Activated CD8-positive, alpha-beta T cell treated with anti-CD3 and anti-CD28 coated beads, Interleukin-2, amount 10 ng/mL, durations not matched to agents 7 days and 5 days (primary cell): ENCODE measurements at regions not wholly inside any gene's neighbourhood (a gene's known extent, or its start where the extent isn't known, plus 50 kb on each side); places are given as distances from the start of the nearest gene placed in this dataset.
"Not testable (repeated sequence)": the region's sequence is repeated elsewhere in the genome, so short reads cannot be mapped to it uniquely, and the experiment has no call there.

Source experiments
- ATAC-seq: fragments of 150-1000 bp; cut with Tn5 transposase; one replicate; pipeline ENCODE4 v1.10.0; 2021; ENCODE audit warnings: moderate library complexity
- CTCF ChIA-PET: fragments of 350-600 bp; sonication (Branson Sonifier 250); formaldehyde crosslinking; loops from one replicate; lab custom pipeline; 2021; ENCODE audit warnings: antibody characterized with exemption; lab: Charles Lee
- POLR2A ChIA-PET: fragments of 350-600 bp; sonication (Branson Sonifier 250); formaldehyde crosslinking; loops from one replicate; lab custom pipeline; 2021; ENCODE audit warnings: antibody characterized with exemption; lab: Charles Lee
- DNase-seq: peaks from one replicate; pipeline ENCODE4 v3.0.0-alpha.2; 2020
- H3K27ac Mint-ChIP-seq: one replicate; pipeline ENCODE4 v1.8.0; 2021; ENCODE audit warnings: mild to moderate bottlenecking, mixed read lengths
- H3K27me3 Mint-ChIP-seq: one replicate; pipeline ENCODE4 v1.8.0; 2021; ENCODE audit warnings: low read depth, mixed read lengths
- H3K36me3 Mint-ChIP-seq: one replicate; pipeline ENCODE4 v1.8.0; 2021; ENCODE audit warnings: low read depth, mixed read lengths
- H3K4me1 Mint-ChIP-seq: one replicate; pipeline ENCODE4 v1.8.0; 2021; ENCODE audit warnings: low read depth, mixed read lengths
- H3K4me3 Mint-ChIP-seq: one replicate; pipeline ENCODE4 v1.8.0; 2021; ENCODE audit warnings: mild to moderate bottlenecking, mixed read lengths
- H3K9me3 Mint-ChIP-seq: one replicate; pipeline ENCODE4 v1.8.0; 2022; ENCODE audit warnings: mixed read lengths; ENCODE audit not compliant: insufficient read depth

DNA sequence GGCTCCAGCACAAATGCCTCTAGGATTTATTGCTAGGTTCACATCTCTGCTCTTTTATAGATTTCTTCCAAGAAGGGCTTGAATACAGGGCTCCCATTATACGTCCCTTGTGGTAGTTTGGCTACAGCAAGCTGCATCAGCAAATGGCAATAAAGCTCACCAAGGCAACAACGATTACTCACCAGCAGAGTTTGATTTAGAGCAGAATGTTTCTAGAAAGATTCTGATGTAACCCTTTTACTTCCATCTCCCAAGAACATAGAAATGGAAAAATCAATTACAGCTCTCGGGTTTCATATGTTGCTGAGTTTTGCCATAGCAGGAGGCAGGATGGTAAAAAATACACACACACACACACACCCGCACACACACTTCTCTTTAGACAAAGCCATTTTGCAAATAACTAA is 124.2 kb upstream of the TNPO1 start:
- POLR2A ChIA-PET: no interaction called here
- CTCF ChIA-PET: no interaction called here
- no peak overlapping the region for H3K4me3 Mint-ChIP-seq
- H3K27ac Mint-ChIP-seq: no peak overlapping the region
- H3K4me1 Mint-ChIP-seq: no peaks in the 10 kb centered on the region
- DNase-seq (no peak), ATAC-seq (no peak)
- no peaks in the 10 kb centered on the region for H3K36me3 Mint-ChIP-seq
- H3K9me3 Mint-ChIP-seq: no peaks in the 10 kb centered on the region
- peaks cover 29% of the 10 kb centered on the region for H3K27me3 Mint-ChIP-seq

DNA sequence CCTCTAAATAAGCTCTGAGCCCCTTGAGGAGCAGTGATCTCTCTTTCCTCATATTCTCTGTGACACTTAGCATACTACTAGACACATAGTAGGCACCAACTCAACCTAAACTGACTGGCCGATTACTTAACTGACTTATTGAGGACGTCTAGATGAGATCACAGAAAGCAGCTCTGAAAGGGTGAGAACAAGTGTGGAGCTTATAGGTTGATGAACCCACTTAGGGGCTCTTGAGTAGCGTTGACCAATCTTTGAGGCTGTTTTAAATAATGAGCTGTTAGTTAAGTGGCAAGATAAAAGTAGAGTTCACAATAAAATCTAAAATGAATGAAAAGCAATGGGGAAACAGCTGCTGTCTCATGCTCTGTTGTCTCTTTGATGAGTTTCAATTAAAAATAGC is 124.7 kb upstream of the TNPO1 start:
- Mint-ChIP-seq H3K4me3 (no peak overlapping the region), H3K9me3 (no peaks in the 10 kb centered on the region), H3K27ac (no peak overlapping the region), H3K36me3 (no peaks in the 10 kb centered on the region), H3K4me1 (no peaks in the 10 kb centered on the region), H3K27me3 (peaks cover 27% of the 10 kb centered on the region)
- ATAC-seq (no peak), DNase-seq (no peak)
- ChIA-PET CTCF (no interaction called here), POLR2A (no interaction called here)

DNA sequence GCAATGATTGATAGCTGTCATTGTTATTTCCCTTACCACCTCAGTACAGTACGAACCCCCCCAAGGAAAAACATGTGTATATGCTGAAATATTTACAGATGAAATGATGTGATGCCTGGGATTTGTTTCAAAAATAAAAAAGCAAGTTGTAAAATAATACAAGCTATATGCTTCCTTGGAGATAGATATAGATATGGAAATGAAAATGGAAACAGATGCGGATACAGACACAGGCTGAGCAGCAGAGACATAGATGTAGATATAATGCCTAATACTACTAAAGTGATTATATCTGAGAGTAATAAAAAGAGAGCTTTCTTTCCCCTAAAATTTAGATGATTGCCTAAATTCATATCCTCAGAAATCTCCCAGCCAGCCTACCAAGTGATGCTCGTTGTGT is 127.5 kb upstream of the TNPO1 start:
- ATAC-seq (no peak), DNase-seq (no peak)
- Mint-ChIP-seq H3K4me3 (no peak overlapping the region), H3K27me3 (peaks cover 22% of the 10 kb centered on the region), H3K9me3 (no peaks in the 10 kb centered on the region), H3K36me3 (no peaks in the 10 kb centered on the region), H3K27ac (no peak overlapping the region), H3K4me1 (no peaks in the 10 kb centered on the region)
- ChIA-PET CTCF (no interaction called here), POLR2A (no interaction called here)

DNA sequence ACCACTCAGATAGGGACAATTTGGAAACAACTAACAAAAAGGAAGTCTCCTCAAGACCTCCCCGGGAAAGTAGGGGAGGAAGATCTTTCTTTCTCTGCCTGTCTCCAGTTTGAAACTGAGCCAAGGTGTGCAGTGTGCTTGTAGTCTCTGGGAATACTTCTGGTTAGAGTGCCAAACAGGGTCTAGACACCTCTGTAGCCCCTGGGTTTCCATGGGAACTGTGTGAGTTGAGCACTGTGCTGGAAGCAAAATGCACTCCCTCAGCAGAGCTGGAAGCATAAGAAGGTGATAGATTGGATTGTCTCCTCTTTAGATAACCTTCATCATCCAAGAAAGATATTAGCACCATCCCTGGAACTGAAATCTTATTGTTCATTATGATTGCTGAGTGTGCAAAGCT is 129.2 kb upstream of the TNPO1 start:
- CTCF ChIA-PET: no interaction called here
- ATAC-seq (no peak), DNase-seq (no peak)
- POLR2A ChIA-PET: no interaction called here
- H3K27ac Mint-ChIP-seq: no peak overlapping the region
- H3K36me3 Mint-ChIP-seq: no peaks in the 10 kb centered on the region
- H3K4me1 Mint-ChIP-seq: no peaks in the 10 kb centered on the region
- H3K4me3 Mint-ChIP-seq: no peak overlapping the region
- H3K9me3 Mint-ChIP-seq: no peaks in the 10 kb centered on the region
- H3K27me3 Mint-ChIP-seq: peaks cover 19% of the 10 kb centered on the region

DNA sequence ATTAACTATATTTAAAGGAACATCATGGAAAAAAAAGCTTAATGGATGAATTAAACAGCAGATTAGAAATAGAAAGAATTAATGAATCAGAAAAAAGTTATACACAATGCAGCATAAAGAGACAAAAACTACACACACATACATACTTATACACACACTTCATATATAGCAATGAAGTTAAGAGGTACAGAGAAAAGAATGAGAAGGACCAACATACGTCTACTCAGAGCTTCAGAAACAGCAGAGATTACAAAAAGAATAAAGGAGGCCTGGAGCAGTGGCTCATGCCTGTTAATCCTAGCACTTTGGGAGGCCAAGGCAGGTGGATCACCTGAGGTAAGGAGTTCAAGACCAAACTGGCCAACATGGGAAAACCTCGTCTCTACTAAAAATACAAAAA is 133.9 kb upstream of the TNPO1 start:
- H3K27me3 Mint-ChIP-seq: peaks cover 18% of the 10 kb centered on the region
- no peaks in the 10 kb centered on the region for H3K4me1 Mint-ChIP-seq
- H3K27ac Mint-ChIP-seq: no peak overlapping the region
- ChIA-PET CTCF (no interaction called here), POLR2A (no interaction called here)
- H3K4me3 Mint-ChIP-seq: no peak overlapping the region
- no peak for ATAC-seq
- H3K9me3 Mint-ChIP-seq: no peaks in the 10 kb centered on the region
- no peaks in the 10 kb centered on the region for H3K36me3 Mint-ChIP-seq
- DNase-seq: no peak

DNA sequence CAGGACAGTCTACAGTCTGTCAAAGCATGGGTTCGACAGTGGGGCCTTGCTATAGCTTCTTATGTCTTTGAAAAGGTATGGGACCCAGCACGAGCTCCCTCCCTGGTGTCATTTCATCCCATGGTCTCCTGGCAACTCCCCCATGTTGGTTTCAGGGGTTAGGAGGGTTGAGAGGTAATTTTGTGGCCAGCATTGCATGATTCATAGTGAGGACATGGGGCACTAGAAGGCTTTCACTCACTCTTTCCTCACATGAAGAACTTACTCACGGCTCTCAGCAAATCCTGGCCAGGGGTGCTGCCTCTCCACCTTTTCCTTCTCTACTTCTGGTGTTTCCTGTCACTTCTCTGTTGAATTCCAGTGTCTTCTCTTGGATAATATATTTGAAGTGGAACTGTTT is 134.7 kb upstream of the TNPO1 start:
- Mint-ChIP-seq H3K36me3 (no peaks in the 10 kb centered on the region), H3K27ac (no peak overlapping the region), H3K4me3 (no peak overlapping the region), H3K9me3 (no peaks in the 10 kb centered on the region), H3K4me1 (no peaks in the 10 kb centered on the region), H3K27me3 (peaks cover 14% of the 10 kb centered on the region)
- ChIA-PET CTCF (no interaction called here), POLR2A (no interaction called here)
- ATAC-seq (no peak), DNase-seq (no peak)

DNA sequence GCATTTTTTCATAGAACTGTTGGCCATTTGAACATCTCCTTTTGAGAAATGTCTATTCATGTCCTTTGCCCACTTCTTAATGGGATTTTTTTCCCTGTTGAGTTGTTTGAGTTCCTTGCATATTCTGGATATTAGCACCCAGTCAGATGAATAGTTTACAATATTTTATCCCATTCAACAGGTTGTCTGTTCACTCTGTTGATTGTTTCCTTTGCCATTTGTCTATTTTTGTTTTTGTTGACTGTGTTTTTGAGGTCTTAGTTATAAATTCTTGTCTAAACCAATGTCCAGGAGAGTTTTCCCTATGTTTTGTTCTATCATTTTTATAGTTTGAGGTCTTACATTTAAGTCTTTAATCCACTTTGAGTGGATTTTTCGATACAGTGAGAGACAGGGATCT is 139.0 kb upstream of the TNPO1 start:
- CTCF ChIA-PET: no interaction called here
- Mint-ChIP-seq H3K27me3 (peaks cover 7% of the 10 kb centered on the region), H3K9me3 (no peaks in the 10 kb centered on the region), H3K27ac (no peak overlapping the region), H3K4me1 (no peaks in the 10 kb centered on the region), H3K4me3 (no peak overlapping the region), H3K36me3 (no peaks in the 10 kb centered on the region)
- no peak for ATAC-seq
- DNase-seq: no peak
- POLR2A ChIA-PET: no interaction called here

DNA sequence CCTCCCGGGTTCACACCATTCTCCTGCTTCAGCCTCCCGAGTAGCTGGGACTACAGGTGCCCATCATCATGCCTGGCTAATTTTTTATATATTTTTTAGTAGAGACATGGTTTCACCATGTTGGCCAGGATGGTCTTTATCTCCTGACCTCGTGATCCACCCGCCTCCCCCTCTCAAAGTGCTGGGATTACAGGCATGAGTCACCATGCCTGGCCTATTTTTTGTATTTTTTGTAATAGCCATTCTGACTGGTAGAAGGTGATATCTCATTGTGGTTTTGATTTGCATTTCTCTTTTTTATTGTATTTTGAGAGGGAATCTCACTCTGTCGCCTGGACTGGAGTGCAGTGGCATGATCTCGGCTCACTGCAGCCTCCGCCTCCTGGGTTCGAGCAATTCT is 139.6 kb upstream of the TNPO1 start:
- H3K9me3 Mint-ChIP-seq, H3K27ac Mint-ChIP-seq, CTCF ChIA-PET, H3K36me3 Mint-ChIP-seq, H3K27me3 Mint-ChIP-seq, H3K4me1 Mint-ChIP-seq, POLR2A ChIA-PET, H3K4me3 Mint-ChIP-seq, ATAC-seq, DNase-seq: not testable (repeated sequence)

DNA sequence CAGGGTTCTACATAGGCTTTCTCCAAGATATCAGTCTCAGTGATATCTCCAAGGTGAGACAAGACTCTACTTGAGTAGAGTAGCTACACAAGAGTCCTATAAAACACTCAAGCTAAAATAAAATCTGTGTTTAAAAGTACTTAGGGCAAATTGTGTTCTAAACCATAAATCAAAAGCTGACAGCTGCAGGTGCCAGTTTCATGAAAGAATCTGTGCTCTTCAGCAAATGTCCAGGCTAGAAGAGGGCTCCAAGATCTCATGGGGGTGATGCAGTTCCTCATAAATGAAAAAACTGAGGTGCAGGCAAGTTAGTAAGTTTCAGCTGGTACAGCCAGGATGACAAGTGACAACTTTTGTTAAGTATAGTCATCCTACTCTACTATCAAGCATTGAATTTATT is 142.8 kb upstream of the TNPO1 start:
- DNase-seq (no peak), ATAC-seq (no peak)
- POLR2A ChIA-PET: no interaction called here
- Mint-ChIP-seq H3K4me1 (no peaks in the 10 kb centered on the region), H3K27me3 (peaks cover 7% of the 10 kb centered on the region), H3K27ac (no peak overlapping the region), H3K9me3 (no peaks in the 10 kb centered on the region), H3K36me3 (no peaks in the 10 kb centered on the region), H3K4me3 (no peak overlapping the region)
- CTCF ChIA-PET: no interaction called here

DNA sequence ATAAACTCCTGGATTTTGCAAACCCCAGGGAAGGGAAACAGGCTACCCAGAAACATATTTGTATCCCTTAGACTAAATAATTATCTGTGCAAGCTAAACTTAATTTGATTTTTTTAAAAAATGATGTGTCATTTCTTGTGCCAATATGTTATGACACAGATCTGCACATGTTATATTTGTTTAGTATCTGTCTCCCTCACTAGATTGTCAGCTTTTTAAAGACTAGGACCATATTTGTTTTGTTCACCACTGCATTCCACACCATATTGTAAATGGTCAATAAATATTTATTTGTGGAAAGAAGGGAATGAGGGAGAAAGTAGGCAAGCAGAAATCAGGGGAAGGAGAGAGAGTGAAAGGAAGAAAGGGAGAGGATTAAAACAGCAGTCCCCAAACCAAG is 143.3 kb upstream of the TNPO1 start:
- no peaks in the 10 kb centered on the region for H3K4me1 Mint-ChIP-seq
- CTCF ChIA-PET: no interaction called here
- POLR2A ChIA-PET: no interaction called here
- H3K36me3 Mint-ChIP-seq: no peaks in the 10 kb centered on the region
- no peak overlapping the region for H3K4me3 Mint-ChIP-seq
- ATAC-seq: no peak
- H3K9me3 Mint-ChIP-seq: no peaks in the 10 kb centered on the region
- H3K27me3 Mint-ChIP-seq: peaks cover 6% of the 10 kb centered on the region
- H3K27ac Mint-ChIP-seq: no peak overlapping the region
- DNase-seq: no peak

DNA sequence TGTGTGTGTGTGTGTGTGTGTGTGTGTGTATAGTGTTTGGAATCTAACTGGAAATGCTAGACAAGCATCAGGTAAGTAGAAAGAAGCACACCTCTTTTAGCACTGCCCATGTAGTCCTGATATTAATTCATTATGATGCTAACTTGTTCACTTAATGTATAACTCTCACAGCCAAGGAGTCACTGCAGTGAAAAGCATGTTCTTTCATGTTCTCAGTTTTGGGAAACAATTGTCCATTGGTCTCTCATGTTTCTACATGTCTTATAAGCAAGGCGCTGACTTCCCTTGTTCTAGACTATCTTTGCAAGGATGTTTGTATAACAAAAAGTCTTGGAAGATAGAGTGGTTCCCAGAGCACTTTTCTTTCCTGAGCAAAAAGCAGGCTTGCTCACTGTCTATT is 148.8 kb upstream of the TNPO1 start:
- CTCF ChIA-PET: interaction anchor here (1.1 kb wide), 1 partner anchor 151 kb away, joined by 3 read pairs; no protein-coding TSS in a partner anchor
- Mint-ChIP-seq H3K27ac (no peak overlapping the region), H3K9me3 (no peaks in the 10 kb centered on the region), H3K4me1 (no peaks in the 10 kb centered on the region), H3K4me3 (no peak overlapping the region), H3K27me3 (peaks cover 11% of the 10 kb centered on the region), H3K36me3 (no peaks in the 10 kb centered on the region)
- no peak for DNase-seq
- ATAC-seq: no peak
- POLR2A ChIA-PET: no interaction called here

DNA sequence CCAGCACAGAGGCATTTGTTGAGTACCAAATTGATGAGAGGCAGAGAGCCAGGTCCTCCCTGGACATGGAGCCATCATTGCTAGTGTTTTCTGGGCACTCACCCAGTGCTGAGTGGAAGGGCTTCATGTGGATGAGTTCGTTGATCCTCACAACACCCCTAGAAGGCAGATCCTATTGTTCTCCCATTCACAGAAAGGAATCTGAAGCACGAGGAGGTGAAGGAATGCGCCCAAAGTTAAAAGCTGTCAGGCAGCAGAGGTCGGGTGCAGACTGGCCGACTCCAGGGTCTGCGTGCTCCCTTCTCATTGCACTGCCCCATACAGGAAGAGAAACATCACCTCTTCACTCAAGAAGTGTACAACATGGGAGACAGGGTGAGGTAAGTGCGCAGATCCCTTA is 153.5 kb upstream of the TNPO1 start:
- Mint-ChIP-seq H3K27ac (no peak overlapping the region), H3K27me3 (peaks cover 6% of the 10 kb centered on the region), H3K4me1 (no peaks in the 10 kb centered on the region), H3K4me3 (no peak overlapping the region), H3K36me3 (no peaks in the 10 kb centered on the region), H3K9me3 (no peaks in the 10 kb centered on the region)
- DNase-seq (no peak), ATAC-seq (no peak)
- POLR2A ChIA-PET: no interaction called here
- CTCF ChIA-PET: no interaction called here

DNA sequence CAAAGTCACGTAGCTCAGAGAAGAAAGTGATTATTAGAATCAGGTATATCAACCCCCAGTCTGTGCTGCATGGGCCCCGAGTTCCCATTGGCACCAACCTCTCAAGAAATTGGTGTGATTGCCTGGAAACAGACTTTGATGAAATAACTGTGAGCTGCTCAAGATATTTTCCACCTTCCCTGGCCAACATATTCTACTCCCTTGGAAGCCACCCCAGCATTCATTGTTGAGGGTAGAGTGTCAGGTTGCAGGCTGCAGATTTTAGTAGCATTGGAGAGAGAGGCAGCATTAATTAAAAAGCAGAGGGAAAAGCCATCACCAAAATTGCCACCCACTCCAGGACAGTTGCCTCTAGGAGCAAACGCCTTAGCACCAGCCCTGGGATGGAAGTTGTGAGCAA is 154.2 kb upstream of the TNPO1 start:
- DNase-seq (no peak), ATAC-seq (no peak)
- H3K4me1 Mint-ChIP-seq: no peaks in the 10 kb centered on the region
- H3K27me3 Mint-ChIP-seq: peaks cover 4% of the 10 kb centered on the region
- H3K36me3 Mint-ChIP-seq: no peaks in the 10 kb centered on the region
- H3K4me3 Mint-ChIP-seq: no peak overlapping the region
- no peak overlapping the region for H3K27ac Mint-ChIP-seq
- ChIA-PET CTCF (interaction anchor here (0.6 kb wide), 1 partner anchor 541 kb away, joined by 3 read pairs; no protein-coding TSS in a partner anchor), POLR2A (no interaction called here)
- no peaks in the 10 kb centered on the region for H3K9me3 Mint-ChIP-seq
